Inflammatory macrophage treated with lipopolysaccharide for 1 hour (primary cell): ENCODE measurements at regions not wholly inside any gene's neighbourhood (a gene's known extent, or its start where the extent isn't known, plus 50 kb on each side); places are given as distances from the start of the nearest gene placed in this dataset.

ENCODE experiments used
- DNase-seq, 2 donors: peaks; one replicate each; pipeline ENCODE4 v3.0.0-alpha.2; 2020 to 2022

GRCh38 chr10:52864201-52865106 is 91.9 kb upstream of the MBL2 start:
- DNase-seq: no peak

GRCh38 chr10:52858722-52859121 is 86.1 kb upstream of the MBL2 start:
- no peak for DNase-seq

GRCh38 chr10:52855546-52856325 is 83.2 kb upstream of the MBL2 start:
- no peak for DNase-seq

GRCh38 chr10:52853704-52854103 is 81.1 kb upstream of the MBL2 start:
- DNase-seq: no peak

- no peak for DNase-seq
These were observed 64.2 kb upstream of the MBL2 start for GRCh38 chr10:52836816-52837215.
